ENCODE measurements at regions not wholly inside any gene's neighbourhood (a gene's known extent, or its start where the extent isn't known, plus 50 kb on each side); places are given as distances from the start of the nearest gene placed in this dataset.

DNA sequence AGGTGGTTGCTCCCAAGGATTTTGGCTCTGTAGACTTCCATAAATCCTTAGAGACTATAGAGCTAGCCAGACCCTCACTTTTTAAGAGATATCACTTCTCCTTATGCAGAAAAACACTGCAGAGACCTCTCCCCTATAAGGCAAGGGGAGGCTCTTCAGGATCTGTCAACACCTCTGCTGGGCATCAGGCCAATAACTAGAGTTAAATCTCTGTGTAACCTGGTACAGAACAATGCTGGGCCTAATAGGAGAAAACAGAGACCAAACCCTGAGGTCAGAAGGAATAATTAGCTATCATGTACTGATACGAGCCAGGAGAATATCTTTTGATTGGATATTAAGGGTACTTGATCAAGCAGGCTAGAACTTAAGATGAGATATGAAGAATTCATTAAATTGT is 358.5 kb downstream of the TBC1D4 start:
- no peak for DNase-seq (ENCODE audit: low read depth)
- H3K4me3 ChIP-seq (ENCODE audit: control insufficient read depth, low read depth, low read length) = no peak overlapping the region
- TF ChIP-seq CTCF (conservative IDR thresholded peaks at IDR 0.05; ENCODE audit: control insufficient read depth, insufficient read depth, low read depth, low read length) = no peak

- H3K4me3 ChIP-seq (ENCODE audit: control insufficient read depth, low read depth, low read length) = no peak overlapping the region
- no peak for TF ChIP-seq CTCF (conservative IDR thresholded peaks at IDR 0.05; ENCODE audit: control insufficient read depth, insufficient read depth, low read depth, low read length)
- DNase-seq (ENCODE audit: low read depth) = no peak
These were observed 361.9 kb downstream of the TBC1D4 start for GRCh38 chr13:75120085-75120484.

DNA sequence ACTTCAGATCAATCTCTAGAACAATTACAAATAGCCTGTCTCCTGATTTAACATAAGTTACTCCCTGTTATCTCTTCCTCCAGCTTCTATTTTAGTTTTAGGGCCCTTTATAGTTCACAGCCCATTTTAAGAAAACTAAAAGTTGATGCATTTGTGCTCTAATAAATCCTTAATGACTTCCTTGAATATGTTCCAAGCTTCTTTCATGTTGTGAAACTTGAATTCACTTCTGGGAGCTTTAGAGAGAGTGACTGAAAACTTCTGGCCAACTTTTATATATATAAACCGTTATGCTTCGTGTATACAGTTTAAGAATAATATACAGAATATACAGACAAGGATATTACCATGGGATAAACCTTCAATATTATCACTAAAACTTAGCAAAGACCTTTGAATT is 366.8 kb downstream of the TBC1D4 start:
- no peak for TF ChIP-seq CTCF (conservative IDR thresholded peaks at IDR 0.05; ENCODE audit: control insufficient read depth, insufficient read depth, low read depth, low read length)
- no peak for DNase-seq (ENCODE audit: low read depth)
- H3K4me3 ChIP-seq (ENCODE audit: control insufficient read depth, low read depth, low read length) = no peak overlapping the region

DNA sequence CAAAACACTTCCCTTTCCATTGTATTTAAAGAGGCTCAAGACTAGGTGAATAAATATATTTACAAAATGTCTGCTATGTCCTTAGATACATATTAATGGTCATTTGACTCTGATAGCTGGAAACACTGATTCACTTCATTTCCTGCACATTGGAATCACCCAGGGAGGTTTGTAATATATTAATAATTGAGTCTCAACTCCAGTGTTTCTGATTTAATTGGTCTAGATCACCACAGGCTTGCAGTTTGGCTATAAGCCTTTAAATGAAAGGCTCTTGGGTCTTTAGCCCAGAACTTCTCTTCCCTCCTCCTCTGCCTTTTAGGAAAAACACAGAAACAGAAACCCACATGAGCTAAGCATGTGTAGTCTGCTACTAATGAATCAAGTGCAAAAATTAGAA is 378.0 kb downstream of the TBC1D4 start:
- DNase-seq (ENCODE audit: low read depth) = no peak
- TF ChIP-seq CTCF (conservative IDR thresholded peaks at IDR 0.05; ENCODE audit: control insufficient read depth, insufficient read depth, low read depth, low read length) = no peak

DNA sequence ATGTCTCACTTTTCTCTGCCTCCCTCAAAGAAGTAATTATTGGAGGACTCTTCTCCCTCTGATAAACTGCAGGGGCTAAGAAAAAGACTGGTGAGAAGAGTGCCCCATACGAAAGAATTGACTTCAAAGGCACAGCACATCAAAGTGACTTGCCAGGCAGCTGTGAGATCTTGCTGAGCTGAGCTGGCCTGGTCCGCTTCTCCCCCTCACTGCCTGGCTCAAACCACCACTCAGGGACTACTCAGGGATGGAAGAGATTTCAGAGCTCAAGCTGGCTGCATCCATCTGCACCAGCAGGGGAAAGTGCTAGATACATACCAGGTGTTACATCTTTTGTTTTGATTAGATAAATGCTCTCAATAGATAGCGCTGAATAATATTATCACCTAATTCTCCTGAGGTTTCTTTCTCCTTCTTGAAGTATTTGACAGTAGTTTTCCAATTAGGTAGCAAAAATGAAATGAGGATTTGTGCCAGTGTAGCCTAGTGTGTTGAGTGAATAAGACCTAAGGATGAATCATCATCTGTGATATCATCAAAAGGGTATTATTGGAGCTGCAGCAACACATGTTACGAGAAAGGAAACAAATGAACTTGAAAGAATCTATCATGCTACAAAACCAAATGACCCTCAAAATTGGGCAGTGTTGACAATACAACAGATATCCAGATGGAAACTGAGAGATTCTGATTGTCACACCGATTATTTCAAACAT is 379.8 kb downstream of the TBC1D4 start:
- H3K4me3 ChIP-seq (ENCODE audit: control insufficient read depth, low read depth, low read length) = no peak overlapping the region
- no peak for TF ChIP-seq CTCF (conservative IDR thresholded peaks at IDR 0.05; ENCODE audit: control insufficient read depth, insufficient read depth, low read depth, low read length)
- peak; percentile 56 for DNase-seq (ENCODE audit: low read depth)

More for the DNA sequence above, 378.0 kb downstream of the TBC1D4 start:
- no peak overlapping the region for H3K4me3 ChIP-seq (ENCODE audit: control insufficient read depth, low read depth, low read length)

GRCh38 chr13:75101348-75101747 is 380.6 kb downstream of the TBC1D4 start:
- no peak overlapping the region for H3K4me3 ChIP-seq (ENCODE audit: control insufficient read depth, low read depth, low read length)
- TF ChIP-seq CTCF (conservative IDR thresholded peaks at IDR 0.05; ENCODE audit: control insufficient read depth, insufficient read depth, low read depth, low read length) = no peak
- no peak for DNase-seq (ENCODE audit: low read depth)

- no peak for TF ChIP-seq CTCF (conservative IDR thresholded peaks at IDR 0.05; ENCODE audit: control insufficient read depth, insufficient read depth, low read depth, low read length)
- no peak overlapping the region for H3K4me3 ChIP-seq (ENCODE audit: control insufficient read depth, low read depth, low read length)
- no peak for DNase-seq (ENCODE audit: low read depth)
These were observed 389.8 kb downstream of the TBC1D4 start for GRCh38 chr13:75092143-75092542.
